NCI-H1417 (cell line): ENCODE measurements at regions not wholly inside any gene's neighbourhood (a gene's known extent, or its start where the extent isn't known, plus 50 kb on each side); places are given as distances from the start of the nearest gene placed in this dataset.
"Not testable (repeated sequence)": the region's sequence is repeated elsewhere in the genome, so short reads cannot be mapped to it uniquely, and the experiment has no call there.

Source experiments
- DNase-seq, 3 experiments: peaks; one replicate each; lab custom pipeline; 2025; lab: John Stamatoyannopoulos, UW

GRCh38 chr1:222470252-222470805, 77.6 kb downstream of the HHIPL2 start:
- DNase-seq: not testable (repeated sequence)

DNA sequence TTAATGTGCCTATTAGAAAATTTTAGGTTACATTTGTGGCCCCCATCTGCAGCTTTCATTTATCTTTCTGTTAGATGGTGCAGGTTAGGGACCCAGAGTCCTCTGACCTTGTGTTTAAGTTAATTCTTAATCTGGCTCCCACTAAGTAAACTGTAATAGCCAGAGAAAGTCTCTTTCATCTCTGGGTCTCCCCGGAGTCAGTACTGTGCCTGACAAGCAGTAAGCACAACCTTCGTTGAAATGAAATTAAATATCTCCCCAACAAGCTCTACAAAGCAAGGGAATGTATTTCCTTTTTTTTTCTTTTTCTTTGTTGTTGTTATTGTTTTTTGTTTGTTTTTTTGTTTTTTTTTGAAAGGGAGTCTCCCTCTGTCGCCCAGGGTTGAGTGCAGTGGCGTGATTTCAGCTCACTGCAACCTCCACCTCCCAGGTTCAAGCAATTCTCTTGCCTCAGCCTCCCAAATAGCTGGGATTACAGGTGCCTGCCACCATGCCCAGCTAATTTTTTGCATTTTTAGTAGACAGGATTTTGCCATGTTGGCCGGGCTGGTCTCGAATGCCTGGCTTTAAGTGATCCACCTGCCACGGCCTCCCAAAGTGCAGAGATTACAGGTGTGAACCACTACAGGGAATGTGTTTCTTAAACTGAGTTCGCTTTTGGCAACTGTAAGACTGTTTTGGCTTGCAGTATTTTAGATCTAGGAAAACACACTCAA, 81.6 kb downstream of the HHIPL2 start:
- peak in 1 of 3 experiments; percentile 27 for DNase-seq

GRCh38 chr1:222465211-222466041, 82.5 kb downstream of the HHIPL2 start:
- peak; percentile 80 to 92 (median 85) for DNase-seq

DNA sequence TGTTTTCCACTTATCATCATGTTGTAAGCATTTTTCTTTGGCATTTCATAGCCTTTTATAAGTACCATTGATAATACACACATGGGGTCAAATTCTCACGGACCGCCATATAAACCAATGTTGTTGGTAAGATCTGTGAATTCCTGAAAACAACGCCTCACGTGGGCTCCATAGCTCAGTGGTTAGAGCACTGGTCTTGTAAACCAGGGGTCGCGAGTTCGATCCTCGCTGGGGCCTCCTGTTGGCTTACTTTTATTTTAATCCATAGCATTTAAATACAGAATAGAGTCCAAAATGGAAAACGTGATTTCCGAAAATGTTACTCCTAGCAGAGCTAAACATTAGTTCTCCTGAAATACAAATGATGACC, 83.1 kb downstream of the HHIPL2 start:
- DNase-seq: peak in 2 of 3 experiments; percentile 64 to 86

DNA sequence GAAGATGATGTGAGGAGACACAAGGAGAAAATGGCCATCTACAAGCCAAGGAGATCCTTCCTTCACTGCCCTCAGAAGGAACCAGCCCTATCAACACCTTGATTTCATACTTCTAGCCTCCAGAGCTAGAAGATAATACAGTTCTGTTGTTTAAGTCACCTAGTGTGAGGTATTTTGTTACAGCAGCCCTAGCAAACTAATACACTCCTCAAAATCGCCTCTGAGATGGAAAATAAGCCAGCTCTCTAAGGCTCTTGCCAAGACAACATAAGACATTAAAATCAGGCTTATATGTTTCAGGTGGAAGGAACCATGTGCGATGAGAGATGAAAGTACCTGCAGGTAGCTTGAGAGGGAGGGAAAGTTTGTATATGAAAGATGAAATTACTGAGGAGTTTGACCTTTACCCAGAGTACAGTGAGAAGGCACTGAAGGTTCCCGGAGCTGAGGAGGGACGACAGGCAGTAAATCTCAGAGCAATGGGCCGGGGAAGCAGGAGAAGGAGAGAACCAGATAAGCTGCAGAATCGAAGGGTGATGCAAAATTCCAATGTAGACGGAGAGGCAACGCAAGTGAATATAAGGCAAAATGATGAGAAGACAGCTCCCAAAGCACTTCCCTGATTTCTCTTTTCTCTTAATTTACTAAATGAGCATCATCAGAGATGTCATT, 84.7 kb downstream of the HHIPL2 start:
- DNase-seq: no peak

- DNase-seq: no peak
These were observed 85.3 kb downstream of the HHIPL2 start for GRCh38 chr1:222462601-222463000.

GRCh38 chr1:222461941-222462340, 86.0 kb downstream of the HHIPL2 start:
- no peak for DNase-seq

- DNase-seq: no peak
These were observed 88.3 kb downstream of the HHIPL2 start for GRCh38 chr1:222459652-222460051.

GRCh38 chr1:222457513-222457912, 90.4 kb downstream of the HHIPL2 start:
- DNase-seq: no peak

DNA sequence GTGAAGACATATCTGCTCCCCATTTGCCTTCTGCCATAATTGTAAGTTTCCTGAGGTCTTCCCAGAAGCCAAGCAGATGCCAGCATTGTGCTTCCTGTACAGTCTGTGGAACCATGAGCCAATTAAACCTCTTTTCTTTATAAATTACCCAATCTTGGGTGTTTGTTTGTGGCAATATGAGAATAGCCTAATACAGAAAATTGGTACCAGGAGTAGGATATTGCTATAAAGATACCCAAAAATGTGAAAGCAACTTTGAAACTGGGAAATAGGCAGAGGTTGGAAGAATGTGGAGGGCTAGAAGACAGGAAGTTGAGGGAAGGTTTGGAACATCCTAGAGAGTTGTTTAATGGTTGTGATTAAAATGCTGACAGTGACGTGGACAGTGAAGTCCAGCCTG, 90.8 kb downstream of the HHIPL2 start:
- no peak for DNase-seq

- DNase-seq: peak; percentile 61 to 87 (median 72)
These were observed 92.6 kb downstream of the HHIPL2 start for GRCh38 chr1:222455188-222455879.

DNA sequence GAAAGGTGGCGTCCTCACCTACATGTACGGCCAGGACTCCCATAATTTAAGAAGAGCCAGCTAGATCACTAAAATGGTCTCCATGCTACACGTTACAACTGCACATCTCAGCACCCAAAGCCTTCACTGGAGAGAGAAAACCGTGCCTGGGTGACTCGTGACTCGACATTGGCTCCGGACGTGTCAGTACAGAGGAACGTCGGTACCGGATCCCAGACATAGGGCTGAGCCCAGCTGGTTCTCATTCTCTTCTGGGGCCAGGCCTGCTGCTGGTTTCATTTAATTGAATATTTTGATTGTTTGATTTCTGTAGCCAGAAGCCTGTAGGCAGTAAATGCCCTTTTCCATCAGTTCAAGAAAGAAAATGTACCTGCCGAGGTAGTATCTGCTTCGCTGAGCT, 93.1 kb downstream of the HHIPL2 start:
- DNase-seq: no peak

GRCh38 chr1:222454186-222454585, 93.7 kb downstream of the HHIPL2 start:
- DNase-seq: no peak

- DNase-seq: no peak
These were observed 95.9 kb downstream of the HHIPL2 start for GRCh38 chr1:222452031-222452430.

DNA sequence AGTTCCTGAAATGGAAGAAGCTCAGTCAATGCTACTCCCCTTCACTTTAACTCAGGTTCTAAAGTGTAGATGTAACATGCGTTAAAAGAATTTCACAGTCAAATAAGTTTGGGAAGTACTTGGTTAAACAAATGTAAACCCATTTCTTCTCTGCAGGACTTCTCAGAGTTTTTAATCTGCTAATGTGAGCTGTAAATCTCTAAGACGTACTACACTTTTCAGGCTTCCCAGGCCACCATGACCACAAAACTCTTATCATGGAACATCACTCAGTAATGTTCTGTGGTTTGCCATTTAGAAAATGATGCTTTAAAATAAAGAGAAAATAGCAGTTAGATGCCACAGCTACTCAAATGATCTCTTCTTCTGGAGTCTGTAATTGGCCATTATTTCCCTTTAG, 104.3 kb downstream of the HHIPL2 start:
- DNase-seq: peak in 1 of 3 experiments; percentile 44

GRCh38 chr1:222441066-222441465, 106.8 kb downstream of the HHIPL2 start:
- DNase-seq: no peak

DNA sequence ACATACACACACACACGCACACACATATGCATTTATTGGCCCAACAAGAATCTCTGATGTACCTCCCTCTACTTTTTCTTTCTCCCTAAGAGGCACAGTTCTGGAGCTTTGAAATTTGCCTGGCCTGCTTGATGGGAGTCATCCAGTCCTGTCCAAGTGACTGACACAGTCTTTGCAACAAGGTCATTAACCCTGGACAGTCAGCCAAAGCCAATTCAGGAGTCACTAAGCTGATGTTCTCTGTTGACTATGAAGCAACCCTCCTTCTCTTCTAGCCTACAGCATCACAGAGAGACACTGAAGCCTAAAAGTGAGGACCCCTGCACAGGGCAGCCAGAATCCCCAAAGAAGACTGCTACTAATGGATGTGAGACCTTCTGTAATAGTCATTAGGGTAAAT, 123.1 kb downstream of the HHIPL2 start:
- no peak for DNase-seq

GRCh38 chr1:222421380-222421779, 126.5 kb downstream of the HHIPL2 start:
- no peak for DNase-seq

GRCh38 chr1:222420633-222421032, 127.3 kb downstream of the HHIPL2 start:
- no peak for DNase-seq

GRCh38 chr1:222418654-222419053, 129.2 kb downstream of the HHIPL2 start:
- no peak for DNase-seq

DNA sequence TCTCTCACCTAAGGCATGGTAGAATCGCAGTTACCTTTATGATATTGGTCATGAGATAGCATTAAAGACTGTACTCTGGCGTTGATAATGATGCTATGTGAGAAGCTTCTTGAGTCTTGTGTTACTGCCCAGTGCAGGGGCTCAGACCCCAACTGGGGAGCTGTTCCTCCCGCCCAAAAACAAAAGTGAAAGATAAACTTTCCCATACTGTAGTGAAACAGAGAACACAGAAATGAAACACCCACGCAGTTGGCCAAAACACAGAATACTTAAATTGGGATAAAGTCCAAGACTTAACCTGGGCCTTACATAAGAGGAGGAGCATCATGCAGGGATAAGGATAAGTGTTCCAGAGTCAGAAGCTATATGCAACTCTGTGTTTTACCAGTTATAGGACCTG, 130.6 kb downstream of the HHIPL2 start:
- no peak for DNase-seq
